ENCODE measurements at regions not wholly inside any gene's neighbourhood (a gene's known extent, or its start where the extent isn't known, plus 50 kb on each side); places are given as distances from the start of the nearest gene placed in this dataset.

DNA sequence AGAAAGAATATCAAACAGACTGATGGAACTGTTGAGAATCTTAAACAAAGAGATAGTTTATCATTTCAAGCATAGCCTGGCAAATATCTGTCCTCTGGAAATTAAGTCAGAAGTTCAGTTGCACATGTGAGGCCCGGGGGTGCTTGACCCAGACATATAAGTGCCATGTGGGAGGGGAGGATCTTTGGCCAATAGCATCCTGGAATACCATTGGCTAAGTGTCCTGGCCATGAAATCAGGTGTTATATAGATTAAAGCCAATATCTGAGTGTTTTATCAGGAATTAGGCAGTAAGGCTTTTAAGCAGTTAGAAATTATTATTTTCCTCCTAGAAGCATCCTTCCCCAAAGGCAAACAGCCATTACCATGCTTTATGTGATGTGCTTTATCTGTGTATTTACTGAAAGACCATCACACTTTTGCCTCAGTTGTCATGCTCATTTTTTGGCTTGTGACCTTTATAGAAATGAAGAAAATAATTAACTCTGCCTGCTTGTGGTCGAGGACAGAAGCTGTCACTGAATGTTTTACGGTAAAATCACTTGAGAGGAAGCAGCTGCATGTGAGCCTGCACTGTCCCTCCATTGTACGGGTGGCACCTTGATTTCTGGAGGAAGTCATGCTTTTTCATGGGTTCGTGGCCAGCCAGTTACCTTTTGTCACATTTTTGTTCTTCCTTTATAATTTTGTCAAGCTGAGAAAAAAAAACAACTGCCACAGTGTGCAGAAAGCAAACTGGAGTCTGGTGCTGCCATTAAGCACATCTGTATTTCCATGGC is 259.9 kb upstream of the FMN2 start:
- BruUV-seq (replicated peaks) = no TSS peak
- H3K27me3 ChIP-seq (ENCODE audit: control insufficient read depth in 2 of 2, insufficient read depth in 2 of 2, low read length in 2 of 2) = no peaks in the 10 kb centered on the region
- DNase-seq (ENCODE audit: extremely low read depth in 1 of 4, low spot score in 3 of 4) (no peak), FAIRE-seq (no peak), ATAC-seq (no peak)
- no peak overlapping the region for H3K4me3 ChIP-seq
- 1% methylated on average over 5 of the region's 5 CpGs for WGBS (ENCODE audit: insufficient coverage, low coverage, missing lambda C conversion rate)
- H3K9me3 ChIP-seq (replicated peaks; ENCODE audit: control insufficient read depth, insufficient read depth, low read depth, low read length) = no peaks in the 10 kb centered on the region
- no peaks in the 10 kb centered on the region for H3K36me3 ChIP-seq (ENCODE audit: control insufficient read depth, insufficient read depth, low read length)
- CTCF ChIA-PET (ENCODE audit: low intra/inter-chr PET ratio) = no interaction called here
- H3K4me1 ChIP-seq (replicated peaks in 1 of 2; ENCODE audit: control insufficient read depth in 2 of 2, insufficient read depth in 2 of 2, low read length in 2 of 2) = no peaks in the 10 kb centered on the region
- no peak overlapping the region for H3K4me2 ChIP-seq (ENCODE audit: insufficient read depth, low read length)
- no peak overlapping the region for H3K27ac ChIP-seq (ENCODE audit: extremely low read depth, low read depth, low read length)
- no peaks in the 10 kb centered on the region for H4K20me1 ChIP-seq (replicated peaks; ENCODE audit: control insufficient read depth, insufficient read depth, low read length)
- H3K79me2 ChIP-seq (ENCODE audit: control insufficient read depth, insufficient read depth, low read length) = no peaks in the 10 kb centered on the region
- in situ Hi-C loops (cut with MboI) = no loop called here
- intact Hi-C loops (cut with micrococcal nuclease) = no loop called here
- POLR2A ChIA-PET = no interaction called here
- TF ChIP-seq, protein P1, sequence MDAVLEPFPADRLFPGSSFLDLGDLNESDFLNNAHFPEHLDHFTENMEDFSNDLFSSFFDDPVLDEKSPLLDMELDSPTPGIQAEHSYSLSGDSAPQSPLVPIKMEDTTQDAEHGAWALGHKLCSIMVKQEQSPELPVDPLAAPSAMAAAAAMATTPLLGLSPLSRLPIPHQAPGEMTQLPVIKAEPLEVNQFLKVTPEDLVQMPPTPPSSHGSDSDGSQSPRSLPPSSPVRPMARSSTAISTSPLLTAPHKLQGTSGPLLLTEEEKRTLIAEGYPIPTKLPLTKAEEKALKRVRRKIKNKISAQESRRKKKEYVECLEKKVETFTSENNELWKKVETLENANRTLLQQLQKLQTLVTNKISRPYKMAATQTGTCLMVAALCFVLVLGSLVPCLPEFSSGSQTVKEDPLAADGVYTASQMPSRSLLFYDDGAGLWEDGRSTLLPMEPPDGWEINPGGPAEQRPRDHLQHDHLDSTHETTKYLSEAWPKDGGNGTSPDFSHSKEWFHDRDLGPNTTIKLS (IDR thresholded peaks at IDR 0.05; ENCODE audit: borderline replicate concordance, low read depth) = no peak
- TF ChIP-seq ERF (CRISPR knock-in tag; IDR thresholded peaks at IDR 0.05) (no peak), ELF4 (CRISPR knock-in tag; IDR thresholded peaks at IDR 0.05) (no peak), CEBPG (CRISPR knock-in tag; IDR thresholded peaks at IDR 0.05) (no peak), CEBPG (tag; conservative IDR thresholded peaks at IDR 0.05 in 1 of 2, IDR thresholded peaks at IDR 0.05 in 1 of 2) (no peak)
- H2AFZ ChIP-seq (ENCODE audit: low read depth, low read length) = no peak overlapping the region
- H3K9ac ChIP-seq (ENCODE audit: insufficient read depth in 1 of 2, low read depth in 2 of 2, low read length in 2 of 2) = no peak overlapping the region
- H3K9me1 ChIP-seq (ENCODE audit: control insufficient read depth, insufficient read depth, low read length) = no peaks in the 10 kb centered on the region

Measured in K562 (cell line).